Thyroid gland (tissue), 4 donors: ENCODE measurements at regions not wholly inside any gene's neighbourhood (a gene's known extent, or its start where the extent isn't known, plus 50 kb on each side); places are given as distances from the start of the nearest gene placed in this dataset.

ENCODE experiments used
- DNase-seq, 2 donors: peaks; one replicate each; pipeline ENCODE4 v3.0.0-alpha.2; 2019
- H3K27ac ChIP-seq, 3 donors: fragments of 200-600 bp; sonication (generic); 1 replicate in 2 of 3; 2 replicates in 1 of 3; pipeline ENCODE4 v1.5.1; 2016 to 2019; ENCODE audit warnings: mild to moderate bottlenecking in 1 of 3, moderate library complexity in 1 of 3
- H3K27me3 ChIP-seq: fragments of 200-600 bp; sonication (generic); one replicate; pipeline ENCODE4 v1.5.1; 2019
- H3K36me3 ChIP-seq, 2 donors: fragments of 200-600 bp; sonication (generic); one replicate each; pipeline ENCODE4 v1.5.1; 2016 to 2019
- H3K4me1 ChIP-seq, 2 donors: fragments of 200-600 bp; sonication (generic); one replicate each; pipeline ENCODE4 v1.5.1; 2017 to 2019
- H3K4me3 ChIP-seq, 3 donors: fragments of 200-600 bp; sonication (generic); replicated peaks in 1 of 3; 1 replicate in 2 of 3; 2 replicates in 1 of 3; pipeline ENCODE4 v1.5.1; 2016; ENCODE audit warnings: mild to moderate bottlenecking in 1 of 3
- H3K9me3 ChIP-seq: fragments of 200-600 bp; sonication (generic); one replicate; pipeline ENCODE4 v1.5.1; 2017
- POLR2A ChIP-seq, 2 donors: fragments of 450-650 bp; IDR thresholded peaks; one replicate each; pipeline ENCODE4 v1.6.1; 2017; ENCODE audit warnings: antibody characterized with exemption in 2 of 2, mild to moderate bottlenecking in 2 of 2, moderate library complexity in 1 of 2
- WGBS, 2 donors: methylation state at CpG; one replicate each; pipeline ENCODE4 v1.1.5; 2017; 5-methylcytosine and 5-hydroxymethylcytosine counted together
- intact Hi-C: fragments of 100-400 bp; cut with DNase I; formaldehyde crosslinking; loops from one replicate; pipeline ENCODE4 v1.15.1; 2023
- TF ChIP-seq, protein P1 (sequence below), 6 experiments: fragments of 200-600 bp in 3 of 6; fragments of 450-650 bp in 3 of 6; sonication (generic) in 3 of 6; IDR thresholded peaks; one replicate each; pipeline ENCODE4 v1.5.1; 2016 to 2019; ENCODE audit warnings: antibody characterized with exemption in 6 of 6, mild to moderate bottlenecking in 2 of 6, inconsistent platforms in 1 of 6, moderate library complexity in 1 of 6

DNA sequence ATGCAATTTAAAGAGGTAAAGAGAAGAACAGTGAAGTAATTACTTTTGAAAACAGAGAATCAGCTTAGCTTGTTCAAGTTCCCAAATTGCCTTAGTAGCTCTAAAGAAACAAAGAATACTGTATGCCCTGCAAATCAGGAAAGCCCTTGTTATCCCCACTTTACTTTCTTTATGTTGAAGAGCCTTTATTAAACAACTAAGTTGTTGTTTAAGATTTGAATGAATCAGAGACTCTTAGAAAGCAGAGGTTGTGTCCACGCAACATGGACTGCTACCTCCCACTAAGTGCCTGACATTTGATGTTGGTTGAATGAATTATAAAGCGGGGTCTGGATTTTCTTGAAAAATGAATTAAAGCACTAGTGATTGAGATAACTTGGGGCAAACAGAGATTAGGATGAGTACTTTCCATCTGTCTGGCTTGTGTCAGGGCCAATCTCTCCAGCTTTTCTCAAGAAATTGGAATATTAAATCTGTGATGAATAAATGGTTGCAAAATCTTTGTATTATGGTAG, 214.7 kb downstream of the POSTN start:
- no peak overlapping the region for H3K27ac ChIP-seq
- H3K27me3 ChIP-seq: no peaks in the 10 kb centered on the region
- DNase-seq: no peak
- WGBS, 2 donors: 93 to 99% methylated on average over 2 of the region's 2 CpGs
- H3K9me3 ChIP-seq: no peaks in the 10 kb centered on the region
- H3K4me3 ChIP-seq: no peak overlapping the region
- no peaks in the 10 kb centered on the region for H3K36me3 ChIP-seq
- TF ChIP-seq POLR2A (IDR thresholded peaks at IDR 0.05): no peak
- TF ChIP-seq, protein P1, sequence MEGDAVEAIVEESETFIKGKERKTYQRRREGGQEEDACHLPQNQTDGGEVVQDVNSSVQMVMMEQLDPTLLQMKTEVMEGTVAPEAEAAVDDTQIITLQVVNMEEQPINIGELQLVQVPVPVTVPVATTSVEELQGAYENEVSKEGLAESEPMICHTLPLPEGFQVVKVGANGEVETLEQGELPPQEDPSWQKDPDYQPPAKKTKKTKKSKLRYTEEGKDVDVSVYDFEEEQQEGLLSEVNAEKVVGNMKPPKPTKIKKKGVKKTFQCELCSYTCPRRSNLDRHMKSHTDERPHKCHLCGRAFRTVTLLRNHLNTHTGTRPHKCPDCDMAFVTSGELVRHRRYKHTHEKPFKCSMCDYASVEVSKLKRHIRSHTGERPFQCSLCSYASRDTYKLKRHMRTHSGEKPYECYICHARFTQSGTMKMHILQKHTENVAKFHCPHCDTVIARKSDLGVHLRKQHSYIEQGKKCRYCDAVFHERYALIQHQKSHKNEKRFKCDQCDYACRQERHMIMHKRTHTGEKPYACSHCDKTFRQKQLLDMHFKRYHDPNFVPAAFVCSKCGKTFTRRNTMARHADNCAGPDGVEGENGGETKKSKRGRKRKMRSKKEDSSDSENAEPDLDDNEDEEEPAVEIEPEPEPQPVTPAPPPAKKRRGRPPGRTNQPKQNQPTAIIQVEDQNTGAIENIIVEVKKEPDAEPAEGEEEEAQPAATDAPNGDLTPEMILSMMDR (IDR thresholded peaks at IDR 0.05): no peak
- intact Hi-C loops: no loop called here
- no peaks in the 10 kb centered on the region for H3K4me1 ChIP-seq

DNA sequence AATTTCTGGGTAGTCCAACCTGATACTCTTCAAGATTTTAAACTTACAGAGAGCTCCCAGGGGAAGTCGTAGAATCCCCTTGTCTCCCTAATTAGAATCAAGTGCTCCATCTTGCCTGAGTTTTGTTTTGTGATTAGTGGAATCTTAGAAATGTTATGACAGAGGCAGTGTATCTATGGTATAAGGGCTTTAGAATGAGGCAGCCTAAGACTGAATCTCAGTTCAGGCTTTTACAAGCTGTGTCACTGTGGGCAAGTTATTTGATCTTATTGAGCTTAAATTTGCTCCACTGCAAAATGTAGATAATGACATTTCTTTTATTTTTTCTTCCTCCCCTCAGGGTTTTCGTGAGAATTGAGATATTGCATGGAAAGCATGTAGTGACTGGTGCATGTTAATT, 215.5 kb downstream of the POSTN start:
- intact Hi-C loops: no loop called here
- H3K27me3 ChIP-seq: no peaks in the 10 kb centered on the region
- 67% methylated on average over 2 of the region's 2 CpGs for WGBS, 2 donors
- H3K4me3 ChIP-seq: no peak overlapping the region
- H3K9me3 ChIP-seq: no peaks in the 10 kb centered on the region
- H3K27ac ChIP-seq: no peak overlapping the region
- H3K4me1 ChIP-seq: no peaks in the 10 kb centered on the region
- H3K36me3 ChIP-seq: no peaks in the 10 kb centered on the region
- no peak for DNase-seq
- TF ChIP-seq POLR2A (IDR thresholded peaks at IDR 0.05): no peak
- TF ChIP-seq, protein P1 (IDR thresholded peaks at IDR 0.05): no peak

DNA sequence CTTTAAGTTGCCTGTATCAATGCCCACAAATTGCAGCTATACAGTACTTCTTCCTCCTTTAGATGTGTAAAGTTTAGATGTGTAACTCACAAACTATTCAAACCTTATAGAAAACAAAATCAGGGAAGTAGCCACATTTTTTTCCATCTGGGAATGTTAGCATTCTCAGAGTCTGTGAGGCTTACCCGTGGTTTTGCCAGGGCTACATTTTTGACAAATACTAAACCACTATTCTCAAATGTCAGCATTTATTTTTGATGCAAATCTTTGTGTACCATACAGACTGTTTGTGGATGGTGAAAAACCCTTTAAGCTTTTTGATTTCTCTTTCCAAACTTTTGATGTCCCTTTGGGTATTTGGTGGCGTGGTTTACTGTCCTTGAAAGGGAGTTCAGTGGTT, 216.4 kb downstream of the POSTN start:
- no peak for DNase-seq
- no peak overlapping the region for H3K27ac ChIP-seq
- 69 to 77% methylated on average over 2 of the region's 2 CpGs for WGBS, 2 donors
- no peaks in the 10 kb centered on the region for H3K9me3 ChIP-seq
- intact Hi-C loops: no loop called here
- no peaks in the 10 kb centered on the region for H3K4me1 ChIP-seq
- H3K4me3 ChIP-seq: no peak overlapping the region
- H3K36me3 ChIP-seq: no peaks in the 10 kb centered on the region
- TF ChIP-seq, protein P1 (IDR thresholded peaks at IDR 0.05): no peak
- no peak for TF ChIP-seq POLR2A (IDR thresholded peaks at IDR 0.05)
- no peaks in the 10 kb centered on the region for H3K27me3 ChIP-seq

DNA sequence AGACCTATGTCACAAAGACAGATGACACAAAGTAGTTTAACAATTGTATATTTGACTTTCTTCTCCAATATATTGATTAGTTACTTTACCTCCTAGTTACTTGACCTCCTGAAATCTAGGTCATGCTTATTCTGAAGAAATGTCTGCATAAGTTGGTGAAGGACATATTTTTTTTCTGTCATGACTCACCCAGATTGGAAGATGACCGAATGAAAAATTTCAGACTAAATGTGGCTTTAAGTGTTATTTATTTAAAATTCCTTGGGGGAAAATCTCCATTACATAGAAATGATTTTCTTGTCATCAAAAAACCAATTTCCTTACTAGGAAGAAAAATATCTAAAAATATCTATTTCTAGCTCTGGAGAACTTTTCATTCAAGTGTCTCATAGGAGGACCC, 217.1 kb downstream of the POSTN start:
- DNase-seq: no peak
- no peaks in the 10 kb centered on the region for H3K36me3 ChIP-seq

DNA sequence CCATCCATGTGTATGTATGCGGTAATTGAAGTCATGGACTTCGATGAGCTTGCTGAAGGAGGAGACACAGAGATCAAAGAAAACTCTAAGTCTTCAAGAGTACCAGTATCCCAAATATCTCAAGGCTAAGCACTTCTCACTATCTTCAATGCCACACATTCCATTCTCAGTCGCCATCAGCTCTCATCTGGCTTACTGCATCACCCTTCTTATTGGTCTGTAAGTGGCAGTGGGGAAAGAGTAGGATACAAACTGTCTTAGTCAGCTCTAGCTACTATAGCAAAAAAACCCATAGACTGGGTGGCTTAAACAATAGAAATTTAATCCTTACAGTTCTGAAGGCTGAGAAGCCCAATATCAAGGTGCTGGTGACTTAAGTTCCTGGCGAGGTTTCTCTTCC, 218.7 kb downstream of the POSTN start:
- intact Hi-C loops: no loop called here
- no peaks in the 10 kb centered on the region for H3K27me3 ChIP-seq

More for the DNA sequence above, 217.1 kb downstream of the POSTN start:
- WGBS, 2 donors: 82 to 87% methylated on average over 1 of the region's 1 CpG
- H3K4me3 ChIP-seq: no peak overlapping the region
- H3K4me1 ChIP-seq: no peaks in the 10 kb centered on the region
- TF ChIP-seq, protein P1 (IDR thresholded peaks at IDR 0.05): no peak
- TF ChIP-seq POLR2A (IDR thresholded peaks at IDR 0.05): no peak
- H3K27me3 ChIP-seq: no peaks in the 10 kb centered on the region
- no peak overlapping the region for H3K27ac ChIP-seq
- no peaks in the 10 kb centered on the region for H3K9me3 ChIP-seq
- intact Hi-C loops: no loop called here

More for the DNA sequence above, 218.7 kb downstream of the POSTN start:
- Histone ChIP-seq H3K27ac (no peak overlapping the region), H3K4me3 (no peak overlapping the region), H3K36me3 (no peaks in the 10 kb centered on the region), H3K4me1 (no peaks in the 10 kb centered on the region), H3K9me3 (no peaks in the 10 kb centered on the region)
- 76 to 81% methylated on average over 4 of the region's 4 CpGs for WGBS, 2 donors
- TF ChIP-seq, protein P1 (IDR thresholded peaks at IDR 0.05): no peak
- TF ChIP-seq POLR2A (IDR thresholded peaks at IDR 0.05): no peak
- DNase-seq: no peak
